H1 (cell line): ENCODE measurements at regions not wholly inside any gene's neighbourhood (a gene's known extent, or its start where the extent isn't known, plus 50 kb on each side); places are given as distances from the start of the nearest gene placed in this dataset.

Experiments
- CTCF ChIA-PET: fragments of 300-600 bp; sonication (Branson Sonifier 250); formaldehyde crosslinking; loops from one replicate; lab custom pipeline; 2021; ENCODE audit not compliant: partially characterized antibody; lab: Charles Lee
- POLR2A ChIA-PET: fragments of 300-600 bp; sonication (Branson Sonifier 250); formaldehyde crosslinking; loops from one replicate; lab custom pipeline; 2021; ENCODE audit warnings: inconsistent platforms; ENCODE audit not compliant: partially characterized antibody; lab: Charles Lee
- DNase-seq, 2 experiments: peaks; one replicate each; pipeline versions ENCODE4 v3.0.0 to v3.0.0-alpha.2; 2010 to 2022; ENCODE audit warnings: low spot score in 2 of 2, low read depth in 1 of 2, mixed read lengths in 1 of 2
- FAIRE-seq: peaks from 2 replicates; lab custom pipeline; 2011; peaks lifted over from hg19 to GRCh38; lab: Jason Lieb, UNC
- H2AFZ ChIP-seq: 2 replicates; pipeline ENCODE4 v1.8.1; 2012; ENCODE audit warnings: low read length, inconsistent platforms
- H2AK5ac ChIP-seq: 2 replicates; pipeline ENCODE4 v1.6.1; 2013; ENCODE audit warnings: low read depth, low read length
- H2BK120ac ChIP-seq: replicated peaks from 2 replicates; pipeline ENCODE3; 2013; ENCODE audit warnings: low read depth, low read length, inconsistent platforms
- H2BK12ac ChIP-seq: 2 replicates; pipeline ENCODE4 v1.6.1; 2013; ENCODE audit warnings: low read depth, low read length
- H2BK15ac ChIP-seq: 2 replicates; pipeline ENCODE4 v1.6.1; 2013; ENCODE audit warnings: low read length
- H2BK20ac ChIP-seq: 2 replicates; pipeline ENCODE4 v1.6.1; 2013; ENCODE audit warnings: low read length
- H2BK5ac ChIP-seq: 2 replicates; pipeline ENCODE4 v1.6.1; 2013; ENCODE audit warnings: low read depth, low read length
- H3K14ac ChIP-seq: 2 replicates; pipeline ENCODE4 v1.6.1; 2013; ENCODE audit warnings: inconsistent platforms; ENCODE audit not compliant: insufficient read length
- H3K18ac ChIP-seq: 2 replicates; pipeline ENCODE4 v1.6.1; 2013; ENCODE audit warnings: low read length; ENCODE audit errors: extremely low read depth
- H3K23ac ChIP-seq: 2 replicates; pipeline ENCODE4 v1.6.1; 2013; ENCODE audit warnings: inconsistent platforms; ENCODE audit not compliant: insufficient read length
- H3K23me2 ChIP-seq: 2 replicates; pipeline ENCODE4 v1.6.1; 2013; ENCODE audit warnings: low read depth, low read length
- H3K27ac ChIP-seq: 2 replicates; pipeline ENCODE4 v1.6.1; 2011; ENCODE audit warnings: low read depth, low read length, inconsistent platforms
- H3K27me3 ChIP-seq, 4 experiments: replicated peaks in 1 of 4; 1 replicate in 1 of 4; 2 replicates in 3 of 4; pipeline versions ENCODE4 v1.6.1 to v1.8.1; 2011 to 2013; ENCODE audit warnings: low read length in 3 of 4, mild to moderate bottlenecking in 3 of 4, inconsistent platforms in 2 of 4, mixed read lengths in 2 of 4, moderate library complexity in 1 of 4; ENCODE audit not compliant: control insufficient read depth in 3 of 4, insufficient read depth in 3 of 4; ENCODE audit errors: extremely low read depth in 1 of 4
- H3K36me3 ChIP-seq, 4 experiments: 2 replicates each; pipeline versions ENCODE4 v1.6.1 to v1.8.1; 2011 to 2013; ENCODE audit warnings: mild to moderate bottlenecking in 4 of 4, low read length in 3 of 4, moderate library complexity in 2 of 4, control low read depth in 1 of 4, inconsistent platforms in 1 of 4; ENCODE audit not compliant: insufficient read depth in 4 of 4, control insufficient read depth in 2 of 4
- H3K4ac ChIP-seq: replicated peaks from 2 replicates; pipeline ENCODE3; 2013; ENCODE audit warnings: low read length, low read depth, mixed read lengths, inconsistent platforms; ENCODE audit not compliant: insufficient read length
- H3K4me1 ChIP-seq, 4 experiments: replicated peaks in 1 of 4; 1 replicate in 1 of 4; 2 replicates in 3 of 4; pipeline versions ENCODE4 v1.6.1 to v1.8.1; 2011 to 2013; ENCODE audit warnings: low read length in 3 of 4, inconsistent platforms in 2 of 4, mixed read lengths in 1 of 4; ENCODE audit not compliant: insufficient read depth in 4 of 4, control insufficient read depth in 3 of 4
- H3K4me2 ChIP-seq, 2 experiments: 2 replicates each; pipeline versions ENCODE4 v1.6.1 to v1.8.1; 2011 to 2013; ENCODE audit warnings: low read depth in 2 of 2, low read length in 2 of 2, control low read depth in 1 of 2, inconsistent platforms in 1 of 2, mild to moderate bottlenecking in 1 of 2; ENCODE audit not compliant: insufficient read depth in 1 of 2
- H3K4me3 ChIP-seq, 4 experiments: fragments of 200-600, 300-600 bp in 1 of 4; sonication (generic), shearing (Covaris generic), sonication (Bioruptor Twin) in 1 of 4; 2 replicates each; pipeline versions ENCODE4 v1.5.1 to v1.8.1; 2011 to 2016; ENCODE audit warnings: low read length in 4 of 4, low read depth in 3 of 4, control low read depth in 2 of 4, inconsistent platforms in 2 of 4, mild to moderate bottlenecking in 2 of 4, mixed read lengths in 1 of 4, moderate library complexity in 1 of 4; ENCODE audit not compliant: insufficient read depth in 2 of 4; ENCODE audit errors: extremely low read depth in 1 of 4
- H3K56ac ChIP-seq: replicated peaks from 2 replicates; pipeline ENCODE3; 2013; ENCODE audit warnings: low read depth, mild to moderate bottlenecking, mixed read lengths, low read length, inconsistent platforms; ENCODE audit not compliant: insufficient read length
- H3K79me1 ChIP-seq: 2 replicates; pipeline ENCODE4 v1.6.1; 2013; ENCODE audit warnings: low read depth, low read length, control low read depth
- H3K79me2 ChIP-seq, 2 experiments: 2 replicates each; pipeline versions ENCODE4 v1.6.1 to v1.8.1; 2012 to 2013; ENCODE audit warnings: low read length in 2 of 2, mild to moderate bottlenecking in 2 of 2, inconsistent platforms in 1 of 2; ENCODE audit not compliant: insufficient read depth in 2 of 2, control insufficient read depth in 1 of 2
- H3K9ac ChIP-seq, 4 experiments: replicated peaks in 1 of 4; 1 replicate in 1 of 4; 2 replicates in 3 of 4; pipeline versions ENCODE4 v1.6.1 to v1.8.1; 2011 to 2013; ENCODE audit warnings: low read depth in 3 of 4, low read length in 3 of 4, control low read depth in 2 of 4, mild to moderate bottlenecking in 2 of 4, moderate library complexity in 2 of 4, inconsistent platforms in 1 of 4; ENCODE audit errors: extremely low read depth in 1 of 4
- H3K9me3 ChIP-seq, 2 experiments: 2 replicates each; pipeline versions ENCODE4 v1.6.1 to v1.8.1; 2012 to 2013; ENCODE audit warnings: mild to moderate bottlenecking in 2 of 2, moderate library complexity in 2 of 2, control low read depth in 1 of 2, inconsistent platforms in 1 of 2, low read depth in 1 of 2, low read length in 1 of 2, mixed read lengths in 1 of 2; ENCODE audit not compliant: insufficient read depth in 2 of 2
- H4K20me1 ChIP-seq, 2 experiments: replicated peaks in 1 of 2; 2 replicates each; pipeline versions ENCODE3 to v1.8.1; 2011 to 2013; ENCODE audit warnings: inconsistent platforms in 2 of 2, low read length in 2 of 2, mild to moderate bottlenecking in 1 of 2; ENCODE audit not compliant: insufficient read depth in 2 of 2, control insufficient read depth in 1 of 2
- H4K5ac ChIP-seq: 2 replicates; pipeline ENCODE4 v1.6.1; 2013; ENCODE audit warnings: low read length, low read depth, mixed read lengths, inconsistent platforms; ENCODE audit not compliant: insufficient read length
- H4K8ac ChIP-seq: 2 replicates; pipeline ENCODE4 v1.8.0; 2013; ENCODE audit warnings: mild to moderate bottlenecking, moderate library complexity, low read length, inconsistent platforms; ENCODE audit not compliant: insufficient read depth; ENCODE audit errors: extremely low read depth
- H4K91ac ChIP-seq: replicated peaks from 2 replicates; pipeline ENCODE3; 2013; ENCODE audit warnings: low read length, mixed read lengths, inconsistent platforms; ENCODE audit not compliant: insufficient read length
- ASH2L ChIP-seq: fragments of 200-600, 300-600 bp; sonication (generic); IDR thresholded peaks from one replicate; pipeline ENCODE4 v1.7.1; 2017; ENCODE audit warnings: low read length
- CBX8 ChIP-seq: fragments of 300-800, 300-1000 bp; sonication (generic); IDR thresholded peaks from 2 replicates; pipeline ENCODE4 v1.7.1; 2016; ENCODE audit warnings: low read depth, low read length, borderline replicate concordance
- CEBPB ChIP-seq: IDR thresholded peaks from 2 replicates; pipeline ENCODE4 v1.6.1; 2012; ENCODE audit warnings: low read depth, low read length
- CHD1 ChIP-seq: IDR thresholded peaks from 2 replicates; pipeline ENCODE4 v1.6.1; 2012; ENCODE audit warnings: low read depth, low read length, improper control_type of control experiment
- CHD2 ChIP-seq: IDR thresholded peaks from 2 replicates; pipeline ENCODE4 v1.6.1; 2012; ENCODE audit warnings: low read length, improper control_type of control experiment
- E2F6 ChIP-seq: IDR thresholded peaks from 2 replicates; pipeline ENCODE4 v1.6.1; 2012; ENCODE audit warnings: inconsistent platforms
- HDAC6 ChIP-seq: IDR thresholded peaks from one replicate; pipeline ENCODE4 v1.7.1; 2012; ENCODE audit warnings: low read depth, mild to moderate bottlenecking, inconsistent platforms, low read length, moderate library complexity
- KDM4A ChIP-seq: IDR thresholded peaks from one replicate; pipeline ENCODE4 v1.7.1; 2012; ENCODE audit warnings: low read depth, mild to moderate bottlenecking, moderate library complexity, low read length, inconsistent platforms; ENCODE audit not compliant: severe bottlenecking
- MAFK ChIP-seq: IDR thresholded peaks from 2 replicates; pipeline ENCODE4 v1.6.1; 2012; ENCODE audit warnings: low read depth, mild to moderate bottlenecking, improper control_type of control experiment, low read length
- NRF1 ChIP-seq: IDR thresholded peaks from 2 replicates; pipeline ENCODE4 v1.6.1; 2011; ENCODE audit warnings: mild to moderate bottlenecking, low read depth, low read length, improper control_type of control experiment
- RXRA ChIP-seq: IDR thresholded peaks from 2 replicates; pipeline ENCODE4 v1.6.1; 2011; ENCODE audit warnings: low read depth, mild to moderate bottlenecking, low read length, moderate library complexity; ENCODE audit not compliant: insufficient read depth
- SRF ChIP-seq: IDR thresholded peaks from 2 replicates; pipeline ENCODE4 v1.6.1; 2011; ENCODE audit warnings: mild to moderate bottlenecking, low read depth, low read length, moderate library complexity
- TAF7 ChIP-seq: optimal IDR thresholded peaks from 2 replicates; pipeline ENCODE3; 2011; ENCODE audit warnings: low read depth, mild to moderate bottlenecking, inconsistent platforms, low read length, moderate library complexity, borderline replicate concordance
- WGBS, 2 experiments: shearing (Covaris generic) in 1 of 2; methylation state at CpG; one replicate each; pipeline versions ENCODE4 v1.1.6 to v1.1.7; 2013 to 2015; ENCODE audit warnings: low lambda C conversion rate in 2 of 2, mixed read lengths in 2 of 2, inconsistent platforms in 1 of 2, low coverage in 1 of 2, missing lambda C conversion rate in 1 of 2; ENCODE audit not compliant: insufficient replicate concordance in 2 of 2, insufficient coverage in 1 of 2, insufficient read length in 1 of 2; ENCODE audit errors: extremely low coverage in 1 of 2, missing lambda C conversion rate in 1 of 2; 5-methylcytosine and 5-hydroxymethylcytosine counted together

- Histone ChIP-seq H3K4me1 (no peaks in the 10 kb centered on the region), H3K79me1 (no peaks in the 10 kb centered on the region), H2BK20ac (no peak overlapping the region), H3K36me3 (no peaks in the 10 kb centered on the region), H3K79me2 (no peaks in the 10 kb centered on the region), H4K8ac (no peak overlapping the region), H3K23me2 (no peaks in the 10 kb centered on the region), H3K27me3 (no peaks in the 10 kb centered on the region), H2BK15ac (no peak overlapping the region), H3K18ac (no peak overlapping the region), H2AFZ (no peak overlapping the region), H3K9ac (no peak overlapping the region), H4K5ac (no peak overlapping the region), H3K23ac (no peak overlapping the region), H3K4me2 (no peak overlapping the region), H3K27ac (no peak overlapping the region), H2BK5ac (no peak overlapping the region), H2BK120ac (no peak overlapping the region), H2AK5ac (no peak overlapping the region), H4K20me1 (no peaks in the 10 kb centered on the region), H4K91ac (no peak overlapping the region), H3K4ac (no peak overlapping the region), H3K4me3 (no peak overlapping the region), H3K56ac (no peak overlapping the region), H3K9me3 (peaks cover 6 to 10% of the 10 kb centered on the region in 2 experiments; a peak in 2 of 4 replicates), H3K14ac (no peak overlapping the region), H2BK12ac (no peak overlapping the region)
- CTCF ChIA-PET: interaction anchor here (1.1 kb wide), 1 partner anchor 13 kb away, joined by 3 read pairs; no protein-coding TSS in a partner anchor
- 100% methylated on average over 3 of the region's 3 CpGs; no CpG with 5 or more reads in 1 of the 2 experiments for WGBS, 2 experiments
- no peak for FAIRE-seq
- POLR2A ChIA-PET: no interaction called here
- TF ChIP-seq RXRA (no peak), TAF7 (no peak), HDAC6 (no peak), CHD2 (no peak), CBX8 (no peak), SRF (no peak), CEBPB (no peak), MAFK (no peak), E2F6 (no peak), KDM4A (no peak), NRF1 (no peak), ASH2L (no peak), CHD1 (no peak)
- no peak for DNase-seq
These were observed 770.6 kb upstream of the GYPC start for GRCh38 chr2:125885340-125885739.
